Testis (tissue), 2 donors: ENCODE measurements at regions not wholly inside any gene's neighbourhood (a gene's known extent, or its start where the extent isn't known, plus 50 kb on each side); places are given as distances from the start of the nearest gene placed in this dataset.

Experiments used
- CTCF ChIP-seq, 3 experiments: fragments of 450-650 bp in 2 of 3; fragments of 200-600 bp in 1 of 3; sonication (generic) in 1 of 3; IDR thresholded peaks; one replicate each; pipeline ENCODE4 v1.5.1; 2016 to 2019; ENCODE audit warnings: antibody characterized with exemption in 3 of 3, mild to moderate bottlenecking in 2 of 3, moderate library complexity in 1 of 3
- POLR2A ChIP-seq: fragments of 450-650 bp; IDR thresholded peaks from one replicate; pipeline ENCODE4 v1.6.1; 2017; ENCODE audit warnings: antibody characterized with exemption, mild to moderate bottlenecking, moderate library complexity

DNA sequence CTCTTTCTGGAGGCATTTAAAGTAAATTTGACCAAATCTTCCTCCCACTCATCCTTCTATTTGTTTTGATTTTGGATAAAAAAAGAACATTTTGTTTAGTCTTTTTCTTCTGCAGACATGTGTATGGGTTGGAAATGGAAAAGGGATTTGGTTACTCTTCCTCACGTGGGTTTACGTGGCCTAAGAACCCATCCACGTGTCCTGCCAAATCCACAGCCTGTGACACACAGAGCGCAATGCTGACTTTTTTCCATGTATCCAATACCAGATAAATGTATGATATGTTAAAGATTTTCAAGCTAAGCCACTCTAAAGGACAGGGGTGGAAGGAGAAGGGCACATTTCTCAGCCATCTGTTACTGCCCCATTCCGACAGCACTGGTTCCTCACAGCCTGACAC lies 176.5 kb downstream of the COL12A1 start:
- TF ChIP-seq CTCF (IDR thresholded peaks at IDR 0.05) = no peak
- no peak for TF ChIP-seq POLR2A
